GM12873 (cell line): ENCODE measurements at regions not wholly inside any gene's neighbourhood (a gene's known extent, or its start where the extent isn't known, plus 50 kb on each side); places are given as distances from the start of the nearest gene placed in this dataset.

Experiments used
- CTCF ChIP-seq: IDR thresholded peaks from 2 replicates; pipeline ENCODE4 v1.5.1; 2012; ENCODE audit warnings: low read depth, mild to moderate bottlenecking, moderate library complexity, low read length, control low read depth; ENCODE audit not compliant: insufficient read depth; ENCODE audit errors: missing control alignments

GRCh38 chr21:27026501-27026900 is 59.6 kb upstream of the ADAMTS5 start:
- TF ChIP-seq CTCF, result no peak

- no peak for TF ChIP-seq CTCF
These were observed 58.1 kb upstream of the ADAMTS5 start for GRCh38 chr21:27024971-27025370.

- TF ChIP-seq CTCF, result no peak
These were observed 57.4 kb upstream of the ADAMTS5 start for GRCh38 chr21:27024301-27024700.

GRCh38 chr21:27023186-27023585 is 56.3 kb upstream of the ADAMTS5 start:
- no peak for TF ChIP-seq CTCF

GRCh38 chr21:27021801-27022200 is 54.9 kb upstream of the ADAMTS5 start:
- TF ChIP-seq CTCF, result no peak

GRCh38 chr21:27021046-27021445 is 54.2 kb upstream of the ADAMTS5 start:
- TF ChIP-seq CTCF, result no peak

GRCh38 chr21:27017246-27017645 is 50.4 kb upstream of the ADAMTS5 start:
- no peak for TF ChIP-seq CTCF
